ENCODE measurements at regions not wholly inside any gene's neighbourhood (a gene's known extent, or its start where the extent isn't known, plus 50 kb on each side); places are given as distances from the start of the nearest gene placed in this dataset.

DNA sequence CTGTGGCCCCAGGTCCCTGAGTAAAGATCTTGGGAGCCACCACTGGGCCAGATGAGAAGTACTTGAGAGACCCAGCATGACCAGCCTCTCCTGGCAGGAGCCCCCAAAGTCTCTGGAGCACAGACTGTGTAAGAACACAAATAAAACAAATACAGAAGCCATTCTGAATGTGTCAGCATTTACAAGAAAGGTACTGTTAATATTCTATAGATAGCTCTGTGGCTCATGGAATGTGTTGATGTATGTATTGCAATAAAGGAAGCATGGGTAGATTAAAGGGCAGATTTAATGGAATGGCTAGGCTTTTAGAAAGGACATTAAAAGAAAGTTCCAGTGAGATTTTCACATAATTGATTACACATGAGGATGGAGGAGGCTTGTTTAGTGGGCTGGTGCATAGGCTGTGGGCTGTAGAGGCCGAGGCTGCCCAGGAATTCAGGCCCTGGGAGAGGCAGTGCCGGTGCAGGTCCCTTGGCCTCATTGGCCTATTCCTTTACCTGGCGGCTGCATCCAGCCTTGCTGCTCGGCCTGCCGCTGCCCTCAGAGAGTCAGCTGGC is 127.7 kb upstream of the DLX2 start:
- TF ChIP-seq EZH2 (IDR thresholded peaks at IDR 0.05; ENCODE audit: borderline replicate concordance, insufficient read depth, low read depth, low read length, poor library complexity, severe bottlenecking), result no peak
- TF ChIP-seq, protein P1, sequence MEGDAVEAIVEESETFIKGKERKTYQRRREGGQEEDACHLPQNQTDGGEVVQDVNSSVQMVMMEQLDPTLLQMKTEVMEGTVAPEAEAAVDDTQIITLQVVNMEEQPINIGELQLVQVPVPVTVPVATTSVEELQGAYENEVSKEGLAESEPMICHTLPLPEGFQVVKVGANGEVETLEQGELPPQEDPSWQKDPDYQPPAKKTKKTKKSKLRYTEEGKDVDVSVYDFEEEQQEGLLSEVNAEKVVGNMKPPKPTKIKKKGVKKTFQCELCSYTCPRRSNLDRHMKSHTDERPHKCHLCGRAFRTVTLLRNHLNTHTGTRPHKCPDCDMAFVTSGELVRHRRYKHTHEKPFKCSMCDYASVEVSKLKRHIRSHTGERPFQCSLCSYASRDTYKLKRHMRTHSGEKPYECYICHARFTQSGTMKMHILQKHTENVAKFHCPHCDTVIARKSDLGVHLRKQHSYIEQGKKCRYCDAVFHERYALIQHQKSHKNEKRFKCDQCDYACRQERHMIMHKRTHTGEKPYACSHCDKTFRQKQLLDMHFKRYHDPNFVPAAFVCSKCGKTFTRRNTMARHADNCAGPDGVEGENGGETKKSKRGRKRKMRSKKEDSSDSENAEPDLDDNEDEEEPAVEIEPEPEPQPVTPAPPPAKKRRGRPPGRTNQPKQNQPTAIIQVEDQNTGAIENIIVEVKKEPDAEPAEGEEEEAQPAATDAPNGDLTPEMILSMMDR (IDR thresholded peaks at IDR 0.05), result no peak
